AG04449 (cell line): ENCODE measurements at regions not wholly inside any gene's neighbourhood (a gene's known extent, or its start where the extent isn't known, plus 50 kb on each side); places are given as distances from the start of the nearest gene placed in this dataset.

Experiments used
- CTCF ChIA-PET: fragments of 350-600 bp; formaldehyde crosslinking; extraction: SDS; loops from one replicate; lab custom pipeline; 2021; ENCODE audit warnings: antibody characterized with exemption; lab: Yijun Ruan, JAX
- POLR2A ChIA-PET: fragments of 400-600, 350-600 bp; formaldehyde crosslinking; extraction: SDS; loops from one replicate; lab custom pipeline; 2020; ENCODE audit warnings: antibody characterized with exemption, inconsistent platforms; lab: Yijun Ruan, JAX
- DNase-seq: peaks from one replicate; pipeline ENCODE4 v3.0.0-alpha.2; 2010; ENCODE audit warnings: low read depth, low spot score
- H3K4me3 ChIP-seq: 2 replicates; pipeline ENCODE4 v1.5.1; 2011; ENCODE audit warnings: low read depth, mild to moderate bottlenecking, control low read depth, low read length
- TF ChIP-seq, protein P1 (sequence below): IDR thresholded peaks from one replicate; pipeline ENCODE4 v1.5.1; 2011; ENCODE audit warnings: mild to moderate bottlenecking, moderate library complexity, low read length, control low read depth, inconsistent platforms; ENCODE audit not compliant: insufficient read depth; ENCODE audit errors: missing control alignments

DNA sequence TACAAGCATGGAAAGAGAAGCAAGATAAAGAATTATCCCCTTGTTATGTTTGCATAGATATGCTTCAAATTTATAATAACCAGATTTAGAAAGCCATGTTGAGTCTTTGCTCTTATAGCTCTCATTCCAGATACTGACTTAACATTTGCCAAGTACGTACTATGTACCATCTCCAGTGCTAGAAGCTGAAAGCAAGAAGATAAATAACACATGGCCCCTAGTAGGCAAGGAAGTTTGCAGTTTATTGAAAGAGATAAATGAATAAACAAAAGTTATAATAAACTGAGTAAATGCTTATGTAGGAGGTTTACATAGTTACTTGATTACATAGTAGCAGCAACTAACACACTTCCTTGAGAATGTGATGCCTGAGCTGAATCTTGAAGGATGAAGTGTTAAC lies 628.4 kb downstream of the HINT1 start:
- DNase-seq, result no peak
- TF ChIP-seq, protein P1, sequence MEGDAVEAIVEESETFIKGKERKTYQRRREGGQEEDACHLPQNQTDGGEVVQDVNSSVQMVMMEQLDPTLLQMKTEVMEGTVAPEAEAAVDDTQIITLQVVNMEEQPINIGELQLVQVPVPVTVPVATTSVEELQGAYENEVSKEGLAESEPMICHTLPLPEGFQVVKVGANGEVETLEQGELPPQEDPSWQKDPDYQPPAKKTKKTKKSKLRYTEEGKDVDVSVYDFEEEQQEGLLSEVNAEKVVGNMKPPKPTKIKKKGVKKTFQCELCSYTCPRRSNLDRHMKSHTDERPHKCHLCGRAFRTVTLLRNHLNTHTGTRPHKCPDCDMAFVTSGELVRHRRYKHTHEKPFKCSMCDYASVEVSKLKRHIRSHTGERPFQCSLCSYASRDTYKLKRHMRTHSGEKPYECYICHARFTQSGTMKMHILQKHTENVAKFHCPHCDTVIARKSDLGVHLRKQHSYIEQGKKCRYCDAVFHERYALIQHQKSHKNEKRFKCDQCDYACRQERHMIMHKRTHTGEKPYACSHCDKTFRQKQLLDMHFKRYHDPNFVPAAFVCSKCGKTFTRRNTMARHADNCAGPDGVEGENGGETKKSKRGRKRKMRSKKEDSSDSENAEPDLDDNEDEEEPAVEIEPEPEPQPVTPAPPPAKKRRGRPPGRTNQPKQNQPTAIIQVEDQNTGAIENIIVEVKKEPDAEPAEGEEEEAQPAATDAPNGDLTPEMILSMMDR, result no peak
- ChIA-PET CTCF (no interaction called here), POLR2A (no interaction called here)
- no peak overlapping the region for H3K4me3 ChIP-seq

DNA sequence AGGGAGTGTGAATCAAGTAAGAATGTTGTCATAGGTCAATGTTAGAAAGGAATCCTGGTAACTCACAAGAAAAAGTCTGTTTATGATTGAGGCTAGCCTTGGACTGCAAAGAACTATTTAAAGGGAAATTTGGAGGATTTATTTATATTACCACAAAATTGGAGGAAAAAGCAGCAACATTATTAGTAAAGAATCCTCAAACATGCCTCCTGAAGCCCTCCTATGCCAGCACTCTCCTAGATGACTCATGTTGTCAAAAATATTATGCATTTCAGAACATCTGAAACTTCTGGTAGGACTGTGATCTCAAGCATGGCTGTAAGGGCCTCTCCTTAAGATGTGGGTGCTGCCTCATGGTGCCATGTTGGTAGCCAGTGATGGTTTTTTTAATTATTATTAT lies 628.5 kb downstream of the CHSY3 start:
- no peak overlapping the region for H3K4me3 ChIP-seq
- ChIA-PET POLR2A (no interaction called here), CTCF (no interaction called here)
- TF ChIP-seq, protein P1, result no peak
- DNase-seq, result peak; percentile 26

DNA sequence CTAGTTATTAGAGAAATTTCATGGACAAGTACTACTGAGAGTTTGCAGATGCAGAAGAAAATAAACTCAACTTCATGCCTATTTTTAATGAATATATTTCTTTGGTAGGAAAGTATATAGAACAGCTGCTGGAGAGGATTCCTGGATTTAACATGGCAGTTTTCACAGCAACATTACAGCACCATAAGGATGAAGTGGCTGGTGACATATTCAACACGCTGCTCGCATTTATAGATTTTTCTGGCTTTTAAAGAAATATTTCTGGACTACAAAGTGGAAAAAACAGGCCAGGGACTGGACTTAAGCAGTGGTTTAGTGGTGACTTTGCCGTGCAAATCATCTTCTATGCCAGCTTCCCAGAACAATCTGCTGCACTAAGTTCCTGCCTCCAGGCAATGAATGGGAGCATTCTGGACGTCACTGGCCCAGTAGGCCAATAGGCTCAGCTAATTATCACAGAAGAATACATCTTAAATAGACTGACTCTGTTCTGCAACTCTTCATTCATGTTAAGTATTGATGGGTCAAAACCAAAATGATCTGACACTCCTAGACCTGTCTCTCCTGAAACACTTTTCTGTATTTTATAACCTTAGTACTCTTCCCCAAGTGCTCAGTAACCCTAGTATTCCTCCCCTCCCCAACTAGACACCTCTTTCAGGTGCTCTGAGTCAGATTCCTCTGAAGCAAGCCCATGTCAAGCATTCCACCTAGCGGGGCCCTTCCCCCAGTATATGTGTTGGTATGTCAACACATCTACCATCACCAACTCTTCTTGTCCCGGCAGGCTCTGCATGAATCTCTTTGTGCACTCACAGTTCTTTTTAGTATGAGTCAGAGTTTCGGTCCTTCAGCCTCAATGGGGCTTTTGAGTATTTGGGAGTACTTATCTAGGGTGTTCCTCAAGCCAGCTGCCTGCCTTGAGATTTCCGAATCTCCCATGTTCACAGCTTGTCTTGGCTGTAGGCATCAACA lies 625.5 kb downstream of the CHSY3 start:
- ChIA-PET CTCF (no interaction called here), POLR2A (no interaction called here)
- TF ChIP-seq, protein P1, result no peak
- DNase-seq, result no peak
- H3K4me3 ChIP-seq, result no peak overlapping the region

DNA sequence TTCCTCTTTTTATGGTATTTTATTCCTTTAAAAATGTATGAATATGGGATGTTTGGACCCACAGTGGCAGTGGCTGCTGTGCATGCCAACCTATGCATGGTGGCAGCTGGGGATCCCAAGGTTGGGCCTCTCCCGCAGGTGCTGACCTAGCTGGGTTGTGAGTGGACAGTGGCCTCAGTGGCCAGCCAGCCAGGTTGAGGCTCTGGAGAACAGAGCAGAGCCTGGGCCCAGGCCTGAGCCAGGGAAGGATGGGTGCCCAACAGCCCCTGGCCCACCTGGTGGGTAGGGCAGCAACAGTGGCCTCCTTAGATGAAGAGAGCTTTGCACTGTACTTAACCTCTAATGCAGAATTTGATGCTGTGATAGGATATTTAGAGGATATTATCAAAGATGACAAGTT lies 624.8 kb downstream of the CHSY3 start:
- ChIA-PET POLR2A (no interaction called here), CTCF (no interaction called here)
- TF ChIP-seq, protein P1, result no peak
- no peak for DNase-seq
- no peak overlapping the region for H3K4me3 ChIP-seq

DNA sequence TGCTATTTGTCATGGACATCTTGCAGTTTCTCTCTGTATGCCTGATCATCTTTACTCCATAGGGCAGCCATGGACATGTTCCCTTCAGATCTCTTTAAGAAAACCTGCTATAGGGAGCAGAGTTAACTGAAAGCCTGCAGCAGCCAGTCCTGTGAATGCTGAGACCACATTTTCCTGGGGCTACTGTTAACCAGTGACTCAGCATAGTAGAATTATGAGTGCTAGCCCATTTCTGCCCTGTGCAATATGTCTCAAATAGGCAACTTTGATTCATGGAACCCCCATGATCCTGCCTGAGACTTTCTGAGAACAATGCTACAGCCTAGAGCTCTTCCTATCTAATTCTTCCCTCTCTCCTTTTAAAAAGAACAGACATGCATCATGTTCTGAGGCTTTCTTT lies 624.2 kb downstream of the CHSY3 start:
- POLR2A ChIA-PET, result no interaction called here
- no peak overlapping the region for H3K4me3 ChIP-seq
- CTCF ChIA-PET, result no interaction called here
- TF ChIP-seq, protein P1, result no peak
- peak; percentile 36 for DNase-seq

DNA sequence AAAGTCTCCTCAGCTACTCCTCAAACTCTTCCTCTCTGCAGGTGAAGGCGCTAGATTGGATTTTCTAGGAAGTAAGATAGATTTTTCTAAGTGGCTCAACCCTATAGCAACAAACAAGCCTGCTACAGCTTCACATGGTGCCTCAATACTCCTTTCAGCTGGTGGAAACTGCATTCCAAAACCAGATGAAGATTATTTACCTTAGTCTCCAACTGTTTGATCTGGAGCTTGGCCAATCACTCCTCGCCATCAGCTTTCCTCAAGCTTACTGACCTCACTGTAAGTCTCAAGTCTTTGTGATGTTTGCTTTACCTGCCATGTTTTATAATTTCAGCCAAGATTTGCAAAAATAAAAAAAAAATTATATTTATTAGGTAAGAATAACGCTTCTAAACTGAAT lies 622.4 kb downstream of the CHSY3 start:
- TF ChIP-seq, protein P1, result no peak
- CTCF ChIA-PET, result no interaction called here

More for the DNA sequence above, 622.4 kb downstream of the CHSY3 start:
- DNase-seq, result peak; percentile 26
- POLR2A ChIA-PET, result no interaction called here
- no peak overlapping the region for H3K4me3 ChIP-seq
